Middle frontal gyrus (tissue), 1 donor: ENCODE measurements at regions not wholly inside any gene's neighbourhood (a gene's known extent, or its start where the extent isn't known, plus 50 kb on each side); places are given as distances from the start of the nearest gene placed in this dataset.

Experiments used
- DNase-seq: peaks from one replicate; pipeline ENCODE4 v3.0.0-alpha.2; 2015; ENCODE audit warnings: low spot score; ENCODE audit errors: extremely low spot score

DNA sequence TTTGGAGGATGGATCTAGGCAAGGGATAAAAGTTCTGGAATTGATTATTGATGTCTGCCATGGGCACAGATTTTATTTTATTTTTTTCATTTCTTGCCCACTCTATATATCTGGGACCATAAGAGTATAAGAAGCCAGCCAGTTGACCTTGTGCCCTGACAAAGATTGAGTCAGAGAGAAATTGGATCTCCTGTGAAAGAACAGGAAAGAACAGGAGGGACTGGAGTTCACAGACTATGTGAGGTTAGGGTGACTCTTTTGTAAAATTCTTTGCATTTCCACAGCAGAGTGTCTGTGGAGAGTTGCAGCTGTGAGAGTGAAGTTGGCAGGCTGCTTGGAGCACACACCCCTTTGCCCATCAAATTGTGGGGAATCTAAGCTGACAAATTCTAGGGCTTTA, 358.4 kb upstream of the TBX3 start:
- no peak for DNase-seq

DNA sequence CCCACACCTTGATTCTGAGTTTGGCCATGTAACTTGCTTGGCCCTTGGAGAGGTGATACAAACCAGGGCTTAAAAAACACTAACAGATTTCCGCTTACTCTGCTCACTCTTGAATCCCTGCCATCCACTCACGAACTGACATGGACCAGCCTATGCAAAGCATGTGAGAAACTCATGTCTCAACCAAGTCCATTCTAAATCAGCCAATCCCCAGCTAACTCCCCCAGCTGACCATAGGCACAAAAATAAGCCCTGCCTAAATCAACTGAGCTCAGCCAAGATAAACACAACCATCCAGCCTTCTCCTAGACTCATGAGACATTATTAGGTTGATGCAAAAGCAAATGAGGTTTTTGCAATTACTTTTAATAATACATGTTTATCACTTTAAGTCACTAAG, 353.9 kb upstream of the TBX3 start:
- no peak for DNase-seq

DNA sequence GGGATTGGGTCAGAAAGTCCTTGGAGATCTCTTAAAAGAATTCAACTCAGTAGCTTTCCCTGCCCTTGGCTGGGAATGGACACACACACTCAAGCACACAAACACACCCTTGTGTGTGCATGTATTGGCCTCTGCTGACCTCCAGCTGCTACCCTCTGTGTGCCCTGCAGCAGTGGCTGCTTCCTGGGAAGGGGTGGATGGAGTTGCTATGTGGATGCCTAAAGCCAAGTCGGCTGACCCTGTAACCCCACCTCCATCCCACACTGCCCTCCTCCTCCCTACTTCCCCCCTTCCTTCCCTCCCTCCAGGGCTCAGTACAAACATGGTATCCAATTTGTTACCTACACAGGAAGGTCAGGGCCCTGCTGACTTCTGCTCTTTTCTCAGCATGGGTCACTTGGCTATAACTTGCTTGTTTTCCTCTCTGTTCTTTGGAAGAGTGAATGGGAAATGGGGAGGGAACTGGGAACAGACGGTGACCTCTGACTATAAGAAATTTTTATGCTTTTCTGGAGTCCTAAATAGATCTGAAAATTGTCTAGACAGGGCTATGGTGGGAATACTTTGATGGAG, 351.6 kb upstream of the TBX3 start:
- DNase-seq: no peak

DNA sequence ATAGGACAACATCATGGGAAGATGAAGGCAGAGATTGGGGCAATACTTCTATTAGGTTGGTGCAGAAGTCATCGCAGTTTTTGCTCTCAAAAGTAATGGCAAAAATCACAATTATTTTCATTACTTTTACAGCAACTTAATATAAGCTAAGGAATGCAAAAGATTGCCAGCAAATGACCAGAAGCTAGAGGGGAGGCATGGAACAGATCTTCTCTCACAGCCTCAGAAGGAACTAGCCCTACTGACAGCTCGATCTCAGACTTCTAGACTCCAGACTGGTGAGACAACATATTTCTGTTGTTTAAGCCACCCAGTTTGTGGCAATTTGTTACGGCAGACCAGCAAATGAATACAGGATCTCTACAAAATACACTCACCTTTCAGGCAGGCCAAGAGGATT, 348.5 kb upstream of the TBX3 start:
- no peak for DNase-seq

DNA sequence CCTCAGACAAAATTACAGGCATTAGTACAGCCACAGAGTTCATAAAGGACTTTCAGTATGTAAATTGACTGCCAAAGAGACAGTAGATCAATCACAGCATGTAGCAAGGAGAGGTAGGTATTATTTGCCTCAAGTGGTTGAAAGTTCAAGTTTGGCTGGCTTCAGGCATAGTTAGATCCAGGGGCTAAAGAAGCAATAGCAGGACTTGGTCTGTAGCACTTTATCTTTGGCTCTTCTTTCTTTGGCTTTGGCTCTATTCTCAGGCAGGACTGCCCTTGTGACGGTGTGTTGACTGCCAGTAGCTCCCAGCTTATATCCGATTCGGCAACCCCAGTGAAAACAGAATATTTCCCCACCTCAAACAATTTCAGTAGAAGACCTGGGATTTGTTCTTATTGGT, 346.0 kb upstream of the TBX3 start:
- DNase-seq: no peak

DNA sequence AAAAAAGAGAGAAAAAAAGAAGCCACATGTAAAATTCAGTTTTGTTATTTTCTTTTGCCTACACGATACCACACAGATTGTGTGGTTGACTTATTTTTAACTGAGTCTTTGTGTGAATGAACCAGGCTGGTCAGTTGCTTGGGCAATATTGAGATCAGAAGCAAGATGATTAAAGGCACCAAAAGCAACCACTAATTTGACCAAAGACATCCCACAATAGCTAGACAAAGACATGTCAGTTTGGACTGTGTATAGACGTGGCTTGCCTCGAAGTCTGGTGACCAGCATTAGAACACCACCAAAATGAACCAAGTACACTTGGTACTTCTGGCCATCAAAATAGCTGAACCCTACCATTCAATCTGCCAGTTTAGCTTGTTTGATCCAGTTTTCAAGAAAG, 340.6 kb upstream of the TBX3 start:
- DNase-seq: no peak

DNA sequence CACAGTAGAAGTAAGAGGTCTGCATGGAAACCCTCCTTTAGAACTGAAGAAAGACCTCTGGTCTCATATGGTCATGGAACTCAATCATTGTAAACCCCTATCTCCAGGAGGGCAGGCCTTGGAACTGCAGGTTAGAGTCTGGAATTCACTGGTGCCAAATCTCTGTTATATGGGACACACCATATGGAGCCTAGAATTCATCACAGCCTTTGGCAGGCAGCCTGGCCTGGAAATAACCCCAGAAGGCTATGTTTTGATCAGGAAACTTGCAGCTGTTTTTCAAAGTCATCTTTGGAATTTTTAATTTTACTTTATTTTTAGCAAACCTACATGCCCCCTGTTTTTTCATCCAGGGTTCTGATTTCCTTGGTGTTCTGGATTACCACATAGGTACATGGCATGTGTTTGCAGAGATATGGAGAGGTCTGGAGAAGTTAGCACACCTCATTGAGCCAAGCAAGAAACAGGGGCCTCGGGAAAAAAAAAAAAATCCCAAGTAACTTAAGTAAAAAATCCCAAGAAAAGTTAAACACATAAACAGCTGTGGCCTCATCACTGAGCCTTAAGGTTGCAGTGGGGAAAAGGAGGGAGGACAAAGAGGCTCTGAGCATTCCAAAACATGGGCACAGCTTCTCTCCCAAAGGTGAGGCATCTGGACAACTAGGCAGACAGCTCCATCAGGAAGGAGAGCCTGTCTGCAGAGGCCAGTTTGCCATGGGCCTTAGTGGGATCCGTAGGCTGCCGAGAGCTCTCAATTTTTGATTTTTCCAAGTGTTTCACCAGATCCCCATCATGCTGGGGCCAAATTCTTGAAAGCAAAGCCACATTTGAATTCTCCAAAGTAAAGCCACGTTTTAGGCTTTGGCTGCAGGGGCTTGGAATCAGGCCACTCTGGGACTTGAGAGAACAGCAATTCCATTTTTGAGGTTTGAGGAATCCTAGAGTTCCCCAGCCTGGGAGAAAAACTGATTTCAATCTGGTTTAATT, 339.6 kb upstream of the TBX3 start:
- DNase-seq: no peak

DNA sequence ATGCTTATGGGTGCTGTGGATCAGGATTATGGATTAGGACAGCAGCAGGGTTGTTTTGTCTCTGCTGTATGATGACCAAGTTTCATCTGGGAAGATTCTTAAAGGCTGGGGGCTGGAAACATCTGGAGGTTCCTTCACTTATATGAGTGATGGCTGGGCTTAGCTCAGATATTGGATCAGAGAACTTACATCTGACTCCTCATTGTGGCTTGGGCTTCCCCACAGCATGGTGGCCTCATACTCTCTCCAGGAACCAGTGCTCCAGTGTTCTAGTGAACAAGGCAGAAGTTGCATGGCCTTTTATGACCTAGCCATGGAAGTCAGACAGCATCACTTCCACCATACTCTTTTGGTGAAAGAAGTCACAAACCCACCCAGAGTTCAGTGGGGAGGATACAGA, 336.1 kb upstream of the TBX3 start:
- no peak for DNase-seq

DNA sequence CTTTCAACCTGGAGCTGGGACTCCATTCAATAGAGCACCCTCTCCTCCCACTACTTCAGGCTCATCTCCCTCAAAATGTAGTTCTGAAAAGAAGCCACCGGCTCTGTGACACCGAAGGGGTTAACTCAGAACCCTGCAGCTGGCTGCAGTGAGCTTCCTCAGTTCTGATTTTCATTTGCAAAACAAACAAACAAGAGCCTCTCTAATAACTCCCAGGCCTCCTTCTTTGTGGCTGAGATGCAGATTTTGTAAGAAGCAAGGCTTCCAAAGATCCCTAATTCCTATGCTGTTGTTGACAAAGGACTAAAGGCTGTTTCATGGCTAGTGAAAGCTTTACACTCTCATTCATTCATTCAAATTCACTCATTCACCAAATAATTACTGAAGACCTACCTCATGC, 333.4 kb upstream of the TBX3 start:
- no peak for DNase-seq

DNA sequence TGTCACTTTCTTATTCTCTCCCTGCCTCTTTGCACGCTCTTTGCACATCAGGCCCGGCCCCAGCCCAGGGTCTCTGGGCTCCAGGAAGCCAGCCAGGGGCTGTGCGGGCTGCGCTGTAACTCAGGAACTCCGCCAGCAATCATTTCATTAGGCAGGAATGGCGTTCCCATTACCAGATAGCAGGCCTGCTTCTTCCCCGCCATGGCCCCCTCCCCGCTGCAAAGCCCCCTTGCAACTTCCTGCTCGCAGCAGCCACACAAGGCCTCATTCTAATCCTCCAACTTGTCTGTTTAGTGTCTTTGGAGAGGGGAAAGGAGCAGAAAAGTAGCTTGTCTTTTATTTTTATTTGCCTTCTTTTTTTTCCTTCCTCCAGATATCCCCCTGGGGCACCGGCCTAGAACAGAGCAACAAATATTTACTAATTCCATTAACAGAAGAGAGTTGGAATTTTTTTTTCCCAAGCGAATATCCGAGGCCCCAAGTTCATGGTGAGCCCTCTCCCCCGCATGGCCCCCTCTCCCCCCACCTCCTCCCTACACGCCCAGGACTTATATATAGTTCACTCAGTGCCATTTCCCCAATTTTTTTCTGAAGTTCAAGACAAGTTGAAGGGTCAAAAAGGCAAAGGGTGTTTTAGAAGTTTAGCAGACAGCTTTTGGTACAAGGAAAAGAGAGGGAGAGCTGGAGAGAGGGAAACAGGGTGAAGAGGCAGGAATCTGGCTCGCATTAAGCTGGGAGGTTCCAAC, 329.4 kb upstream of the TBX3 start:
- no peak for DNase-seq

DNA sequence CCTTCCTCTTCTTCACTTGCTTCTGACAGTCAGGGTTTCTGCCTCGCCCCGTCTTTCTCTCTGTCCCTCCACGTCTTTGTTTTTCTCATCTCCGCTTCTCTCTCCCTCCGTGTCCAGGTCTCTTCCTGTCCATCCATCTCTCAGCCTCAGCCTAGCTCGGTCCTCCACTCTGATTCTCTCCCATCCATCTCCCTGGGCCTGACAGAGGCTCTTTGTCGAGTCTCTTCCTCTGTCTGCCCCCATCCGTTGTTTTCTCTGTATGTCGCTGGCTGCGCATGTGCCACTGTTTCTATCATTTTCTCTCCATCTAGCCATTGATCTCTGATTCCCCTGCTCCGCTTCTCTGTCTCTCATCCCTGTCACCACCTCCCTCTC, 328.9 kb upstream of the TBX3 start:
- no peak for DNase-seq

DNA sequence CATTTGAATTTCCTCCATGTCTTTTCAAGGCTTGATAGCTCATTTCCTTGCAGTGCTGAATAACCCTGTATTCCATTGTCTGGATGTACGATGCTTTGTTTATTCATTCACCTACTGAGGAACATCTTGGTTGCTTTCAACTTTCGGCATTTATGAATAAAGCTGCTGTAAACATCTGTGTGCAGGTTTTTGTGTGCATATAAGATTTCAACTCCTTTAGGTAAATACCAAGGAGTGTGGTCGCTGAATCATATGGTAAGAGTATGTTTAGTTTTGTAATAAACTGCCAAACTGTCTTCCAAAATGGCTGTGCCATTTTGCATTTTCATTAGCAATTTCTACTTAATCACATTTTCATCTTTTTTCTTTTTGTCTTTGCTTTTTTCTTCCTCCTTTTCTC, 327.7 kb upstream of the TBX3 start:
- no peak for DNase-seq

DNA sequence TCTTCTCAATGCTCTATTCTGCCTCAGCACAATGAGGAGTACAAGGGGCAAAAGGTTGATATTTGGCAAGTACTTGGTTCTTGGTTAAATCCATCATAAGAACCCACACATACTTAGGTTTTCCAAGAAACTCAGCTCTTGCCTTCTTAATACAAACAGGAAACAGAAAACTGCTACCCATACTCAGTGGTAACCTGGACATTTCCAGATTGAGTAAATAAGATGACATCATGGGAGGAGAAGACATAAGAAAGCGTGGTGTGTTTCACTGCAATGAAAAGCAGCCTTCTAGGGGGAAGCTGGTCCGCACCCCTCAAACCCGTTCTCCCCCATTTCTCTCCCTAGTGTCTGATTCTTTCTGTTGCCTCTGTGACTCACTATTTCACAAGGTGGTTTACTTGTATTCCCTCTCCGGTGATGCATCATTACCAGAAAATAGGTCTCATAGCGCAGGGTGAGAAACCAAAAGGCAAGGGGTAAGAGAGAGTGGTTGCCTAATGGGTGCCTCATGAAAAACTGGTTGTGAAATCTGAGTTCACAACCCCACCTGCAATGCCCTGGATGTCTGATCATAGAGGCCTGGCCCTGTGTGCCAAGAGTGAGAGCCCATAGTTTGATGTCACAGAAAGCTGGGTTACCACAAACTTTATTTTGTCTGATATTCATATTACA, 326.5 kb upstream of the TBX3 start:
- no peak for DNase-seq

DNA sequence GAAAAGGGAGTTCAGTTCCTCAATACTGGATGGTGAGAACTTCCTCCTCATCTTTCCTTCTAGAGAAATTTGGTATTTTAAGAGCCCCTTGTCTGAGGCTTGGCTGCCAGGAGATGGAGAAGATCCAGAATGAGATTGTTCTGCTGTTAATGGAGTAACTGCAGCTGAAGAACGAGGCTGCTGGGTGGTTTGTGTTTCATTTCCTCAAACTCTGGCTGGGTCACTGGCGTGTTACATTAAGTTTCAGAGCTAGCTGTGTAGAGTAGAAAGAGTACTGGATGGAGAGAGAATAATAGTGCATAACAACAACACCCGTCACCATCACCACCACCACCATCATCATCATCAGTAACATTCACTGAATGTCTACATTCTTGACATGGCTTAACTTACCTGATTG, 325.0 kb upstream of the TBX3 start:
- no peak for DNase-seq

DNA sequence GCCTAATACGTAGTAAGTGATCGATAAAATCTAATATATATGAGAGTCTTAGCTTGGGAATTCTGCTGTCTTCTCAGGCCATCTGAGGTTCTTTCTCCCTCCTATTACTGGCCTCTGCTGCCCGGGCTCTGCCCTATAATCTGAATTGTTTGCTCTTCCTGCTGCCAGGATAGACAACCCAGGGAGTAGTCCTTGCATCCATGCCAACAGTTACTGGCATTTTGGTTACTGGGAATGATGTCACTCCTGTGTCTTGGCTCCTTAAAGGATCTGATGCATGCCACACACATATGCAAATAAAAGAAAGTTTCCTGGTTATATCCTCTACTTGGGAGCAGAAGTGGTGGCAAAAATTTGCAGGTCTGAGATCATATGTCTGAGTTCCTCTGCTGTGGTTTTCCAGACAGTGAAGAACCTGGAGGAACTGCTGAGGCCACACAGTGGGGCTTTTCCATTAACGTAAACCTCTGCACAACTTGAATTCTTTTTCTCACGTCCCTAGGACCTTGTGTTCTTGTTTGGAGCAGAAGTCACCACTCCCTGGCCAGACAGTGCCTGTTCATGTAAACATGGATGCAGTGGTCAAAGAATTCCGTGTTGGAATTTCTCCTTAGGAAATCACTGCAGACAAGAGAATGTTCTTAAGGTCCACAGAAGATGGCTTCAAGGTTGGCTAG, 320.6 kb upstream of the TBX3 start:
- no peak for DNase-seq

DNA sequence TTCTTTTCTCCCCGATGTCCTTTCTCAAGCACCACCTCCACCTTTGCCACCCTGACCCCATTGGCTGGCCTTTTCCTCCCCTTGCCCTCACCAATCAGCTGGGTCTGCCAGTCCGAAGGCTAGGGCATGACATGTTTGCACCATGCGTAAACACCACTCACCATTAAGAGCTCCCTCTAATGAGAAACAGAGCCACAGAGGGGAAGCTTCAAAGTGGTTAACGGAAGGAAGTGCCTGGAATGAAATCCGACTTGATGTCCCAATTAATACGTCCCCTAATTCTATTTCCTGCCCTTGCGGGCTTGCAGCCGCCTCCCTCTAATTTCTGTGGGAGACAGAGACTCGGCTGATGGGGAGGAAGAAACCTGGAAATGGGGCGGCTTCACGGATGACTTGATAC, 318.5 kb upstream of the TBX3 start:
- DNase-seq: no peak

DNA sequence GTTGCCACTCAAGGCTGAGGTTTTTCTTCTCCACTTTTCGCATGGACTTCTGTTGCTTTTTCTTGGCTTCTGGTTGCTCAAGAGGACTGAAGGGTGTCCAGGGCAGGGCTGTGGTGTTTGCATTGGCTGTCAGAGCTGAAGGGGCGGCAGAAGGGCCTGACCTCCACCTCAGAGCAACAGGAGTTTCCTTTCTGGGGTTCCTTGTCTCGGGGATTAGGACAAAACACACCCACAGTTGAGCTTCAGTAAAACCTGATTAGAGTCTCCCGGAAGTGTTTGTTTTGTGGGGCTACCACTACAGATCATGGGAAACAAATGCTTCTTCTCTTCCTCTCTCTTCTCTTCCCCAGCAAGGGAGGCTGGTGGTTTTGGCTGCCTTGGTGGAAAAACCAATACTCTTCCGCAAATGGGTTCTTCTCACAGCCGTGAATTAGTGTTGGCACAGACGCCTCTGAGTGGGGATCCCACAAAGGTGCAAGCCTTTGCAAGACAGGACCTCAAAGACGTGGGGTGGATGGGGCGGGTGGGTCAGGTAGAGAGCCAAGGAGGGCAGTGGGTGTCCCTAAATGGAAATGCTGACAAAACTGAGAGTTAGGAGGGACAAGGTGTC, 317.7 kb upstream of the TBX3 start:
- no peak for DNase-seq

DNA sequence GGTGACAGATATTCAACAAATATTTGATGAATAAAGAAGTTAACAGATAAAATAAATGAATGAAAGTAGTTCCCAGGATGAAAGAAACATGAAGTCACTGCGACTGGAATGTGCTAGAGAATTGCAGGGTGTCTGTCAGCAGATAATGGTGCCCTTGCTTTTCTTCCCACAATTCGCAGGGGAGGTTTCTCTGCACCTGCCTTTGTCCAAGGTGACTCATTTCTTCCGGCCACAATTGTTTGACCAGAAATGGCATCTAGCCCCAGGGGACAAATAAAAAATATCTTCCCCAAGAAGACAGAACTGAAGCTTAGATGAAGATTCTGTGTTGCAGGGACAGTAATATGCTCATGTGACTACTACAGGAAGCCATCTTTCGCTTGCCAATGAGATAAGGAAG, 316.1 kb upstream of the TBX3 start:
- DNase-seq: no peak

DNA sequence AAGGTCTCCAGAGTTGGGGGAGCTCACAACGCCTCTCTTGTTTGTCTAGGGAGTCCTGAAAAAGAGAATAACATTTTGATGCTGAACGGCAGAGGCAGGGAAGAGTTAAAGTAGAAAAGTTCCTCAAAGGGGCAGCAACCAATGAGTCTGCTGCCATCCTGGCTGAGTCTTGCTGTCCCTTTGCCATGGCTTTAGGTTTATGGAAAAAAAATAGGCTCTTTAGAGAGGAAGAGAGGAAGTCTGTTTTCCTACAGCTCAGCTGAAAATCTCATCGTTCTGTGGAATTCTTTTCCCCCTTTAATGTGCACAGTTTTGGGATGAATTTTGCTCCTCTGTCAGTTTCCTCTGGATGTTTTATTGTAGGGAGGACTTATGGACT, 314.8 kb upstream of the TBX3 start:
- no peak for DNase-seq

DNA sequence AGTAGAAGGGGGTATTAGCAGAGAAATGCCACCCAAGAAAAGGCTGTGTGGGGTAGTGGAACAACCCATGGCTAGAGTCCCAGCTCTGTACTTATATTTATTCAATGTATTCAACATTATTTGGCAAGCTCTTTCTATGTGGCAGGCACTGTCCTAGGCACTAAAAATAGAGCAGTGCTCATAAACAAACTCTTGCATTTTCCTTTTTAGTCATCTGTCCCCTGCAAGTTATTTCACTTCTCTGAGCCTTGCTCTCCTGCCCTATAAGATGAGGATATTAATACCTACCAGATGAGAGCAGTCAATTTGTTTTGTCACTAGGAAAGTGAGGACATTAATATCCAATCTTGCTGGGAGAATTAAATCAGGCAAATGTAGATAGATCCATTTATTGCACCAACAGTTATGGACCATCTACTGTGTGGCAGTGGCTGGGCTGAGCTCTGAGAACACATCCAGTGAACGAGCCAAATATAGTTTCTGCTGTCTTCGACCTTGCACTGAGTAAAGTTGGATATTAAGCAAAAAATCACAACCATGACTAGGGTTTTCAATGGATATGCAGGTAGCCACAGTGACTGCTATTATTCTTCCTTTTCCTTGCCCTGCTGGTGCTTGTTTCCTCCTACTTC, 314.3 kb upstream of the TBX3 start:
- no peak for DNase-seq
